ENCODE measurements at regions not wholly inside any gene's neighbourhood (a gene's known extent, or its start where the extent isn't known, plus 50 kb on each side); places are given as distances from the start of the nearest gene placed in this dataset.

- 42% methylated on average over 4 of the region's 4 CpGs for WGBS (ENCODE audit: low lambda C conversion rate)
- Histone ChIP-seq H3K4me2 (ENCODE audit: low read depth, low read length) (no peak overlapping the region), H3K79me2 (ENCODE audit: insufficient read depth, low read length) (no peaks in the 10 kb centered on the region), H4K20me1 (ENCODE audit: insufficient read depth, low read length) (no peaks in the 10 kb centered on the region), H3K4me1 (ENCODE audit: insufficient read depth, low read length) (no peaks in the 10 kb centered on the region), H3K36me3 (replicated peaks in 1 of 2; ENCODE audit: control insufficient read depth in 1 of 2, insufficient read depth in 2 of 2, low read length in 2 of 2) (no peaks in the 10 kb centered on the region), H3K4me3 (replicated peaks in 1 of 3; ENCODE audit: insufficient read depth in 1 of 3, low read depth in 2 of 3, low read length in 3 of 3) (no peak overlapping the region), H3K27ac (ENCODE audit: extremely low read length, insufficient read depth, low read length) (no peak overlapping the region), H3K9ac (ENCODE audit: insufficient read depth, low read depth, low read length) (no peak overlapping the region), H3K9me3 (ENCODE audit: low read length) (no peaks in the 10 kb centered on the region), H3K27me3 (ENCODE audit: control insufficient read depth in 1 of 2, insufficient read depth in 2 of 2, low read length in 2 of 2) (peaks cover 0 to 7% of the 10 kb centered on the region in 2 experiments; a peak in 1 of 5 replicates), H2AFZ (ENCODE audit: low read length) (no peak overlapping the region)
- no peak for FAIRE-seq
- POLR2A ChIA-PET: no interaction called here
- CTCF ChIA-PET (ENCODE audit: low intra/inter-chr PET ratio, low total read pairs): no interaction called here
- no TSS peak for BruUV-seq (replicated peaks)
- in situ Hi-C loops (cut with HindIII; ENCODE audit: extremely low pct_ligation_motif_present, low pct_unique_long_range_greater_than_20kb) (no loop called here), intact Hi-C loops (cut with micrococcal nuclease; ENCODE audit: unreplicated experiment) (no loop called here)
- DNase-seq (ENCODE audit: low spot score): no peak
- no peak for TF ChIP-seq NRL (CRISPR knock-in tag; IDR thresholded peaks at IDR 0.05; ENCODE audit: borderline replicate concordance)
- TF ChIP-seq ZNF558 (CRISPR knock-in tag; IDR thresholded peaks at IDR 0.05; ENCODE audit: borderline replicate concordance): no peak
- ATAC-seq: no peak
Measured at GRCh38 chr7:17672783-17673182, 267.5 kb downstream of the SNX13 start.

- in situ Hi-C loops (cut with HindIII; ENCODE audit: extremely low pct_ligation_motif_present, low pct_unique_long_range_greater_than_20kb): no loop called here
- DNase-seq (ENCODE audit: low spot score) (no peak), ATAC-seq (no peak), FAIRE-seq (no peak)
- CTCF ChIA-PET (ENCODE audit: low intra/inter-chr PET ratio, low total read pairs): no interaction called here
- no peak overlapping the region for H2AFZ ChIP-seq (ENCODE audit: low read length)
- TF ChIP-seq ZNF83 (CRISPR knock-in tag; IDR thresholded peaks at IDR 0.05; ENCODE audit: borderline replicate concordance) (no peak), GLI4 (CRISPR knock-in tag; IDR thresholded peaks at IDR 0.05; ENCODE audit: borderline replicate concordance) (no peak), SETDB1 (CRISPR knock-in tag; IDR thresholded peaks at IDR 0.05; ENCODE audit: borderline replicate concordance) (no peak), CHD2 (IDR thresholded peaks at IDR 0.05; ENCODE audit: low read depth, low read length) (no peak), NFKBIZ (CRISPR knock-in tag; IDR thresholded peaks at IDR 0.05) (no peak), ZNF558 (CRISPR knock-in tag; IDR thresholded peaks at IDR 0.05; ENCODE audit: borderline replicate concordance) (no peak), IKZF4 (CRISPR knock-in tag; IDR thresholded peaks at IDR 0.05; ENCODE audit: borderline replicate concordance, low read depth, not compliant biosample characterization) (no peak)
- no peaks in the 10 kb centered on the region for H3K79me2 ChIP-seq (ENCODE audit: insufficient read depth, low read length)
- no TSS peak for BruUV-seq (replicated peaks)
- H3K9me3 ChIP-seq (ENCODE audit: low read length): no peaks in the 10 kb centered on the region
- H3K4me3 ChIP-seq (replicated peaks in 1 of 3; ENCODE audit: insufficient read depth in 1 of 3, low read depth in 2 of 3, low read length in 3 of 3): no peak overlapping the region
- POLR2A ChIA-PET: no interaction called here
- H3K27me3 ChIP-seq (ENCODE audit: control insufficient read depth in 1 of 2, insufficient read depth in 2 of 2, low read length in 2 of 2): peaks cover 0 to 7% of the 10 kb centered on the region in 2 experiments; a peak in 1 of 5 replicates
- intact Hi-C loops (cut with micrococcal nuclease; ENCODE audit: unreplicated experiment): no loop called here
- H4K20me1 ChIP-seq (ENCODE audit: insufficient read depth, low read length): no peaks in the 10 kb centered on the region
- H3K4me1 ChIP-seq (ENCODE audit: insufficient read depth, low read length): no peaks in the 10 kb centered on the region
- H3K4me2 ChIP-seq (ENCODE audit: low read depth, low read length): no peak overlapping the region
- H3K9ac ChIP-seq (ENCODE audit: insufficient read depth, low read depth, low read length): no peak overlapping the region
- no peaks in the 10 kb centered on the region for H3K36me3 ChIP-seq (replicated peaks in 1 of 2; ENCODE audit: control insufficient read depth in 1 of 2, insufficient read depth in 2 of 2, low read length in 2 of 2)
- WGBS (ENCODE audit: low lambda C conversion rate): 43% methylated on average over 8 of the region's 8 CpGs
- H3K27ac ChIP-seq (ENCODE audit: extremely low read length, insufficient read depth, low read length): no peak overlapping the region
Measured at GRCh38 chr7:17674166-17674942, 265.9 kb downstream of the SNX13 start.

Data from HepG2 (cell line).